HCT116 (cell line): ENCODE measurements at regions not wholly inside any gene's neighbourhood (a gene's known extent, or its start where the extent isn't known, plus 50 kb on each side); places are given as distances from the start of the nearest gene placed in this dataset.

Experiments used
- EZH2 ChIP-seq: fragments of 200-600 bp; sonication (generic); IDR thresholded peaks from 2 replicates; pipeline ENCODE4 v1.6.1; 2017; ENCODE audit warnings: antibody characterized with exemption, mixed run types
- JUND ChIP-seq: IDR thresholded peaks from 2 replicates; pipeline ENCODE4 v1.6.1; 2012
- POLR2A ChIP-seq: IDR thresholded peaks from 2 replicates; pipeline ENCODE4 v1.7.0; 2011; ENCODE audit warnings: borderline replicate concordance; ENCODE audit not compliant: insufficient read depth, insufficient read length; ENCODE audit errors: extremely low read depth
- POLR2AphosphoS5 ChIP-seq: IDR thresholded peaks from 2 replicates; pipeline ENCODE4 v1.6.1; 2011; ENCODE audit warnings: mild to moderate bottlenecking, low read depth, low read length, moderate library complexity
- SRF ChIP-seq: IDR thresholded peaks from 2 replicates; pipeline ENCODE4 v1.6.1; 2012; ENCODE audit warnings: low read depth
- TCF7L2 ChIP-seq: IDR thresholded peaks from 2 replicates; pipeline ENCODE4 v1.7.0; 2011; ENCODE audit warnings: borderline replicate concordance, inconsistent platforms; ENCODE audit not compliant: insufficient read depth, insufficient read length; ENCODE audit errors: extremely low read depth
- YY1 ChIP-seq: IDR thresholded peaks from 2 replicates; pipeline ENCODE4 v1.6.1; 2011; ENCODE audit warnings: low read length, low read depth, moderate library complexity, mild to moderate bottlenecking; ENCODE audit not compliant: insufficient replicate concordance; ENCODE audit errors: extremely low read depth
- ZNF274 ChIP-seq: fragments of 200-500 bp; sonication (Bioruptor generic); IDR thresholded peaks from 2 replicates; pipeline ENCODE4 v1.6.1; 2014; ENCODE audit warnings: mild to moderate bottlenecking, low read depth, low read length, inconsistent platforms
- TF ChIP-seq, protein P1 (sequence below), 3 experiments: fragments of 200-600 bp in 1 of 3; sonication (generic) in 1 of 3; IDR thresholded peaks in 2 of 3; conservative IDR thresholded peaks in 1 of 3; 2 replicates each; pipeline ENCODE4 v1.5.1; 2012 to 2017; ENCODE audit warnings: low read depth in 2 of 3, low read length in 2 of 3, antibody characterized with exemption in 1 of 3, borderline replicate concordance in 1 of 3, control low read depth in 1 of 3, mild to moderate bottlenecking in 1 of 3, mixed read lengths in 1 of 3, mixed run types in 1 of 3, moderate library complexity in 1 of 3; ENCODE audit not compliant: insufficient read depth in 1 of 3
- TF ChIP-seq, protein P2 (sequence below): IDR thresholded peaks from 2 replicates; pipeline ENCODE4 v1.6.1; 2012

GRCh38 chr4:62923783-62924182 lies 1485.5 kb downstream of the TECRL start:
- TF ChIP-seq, protein P1, sequence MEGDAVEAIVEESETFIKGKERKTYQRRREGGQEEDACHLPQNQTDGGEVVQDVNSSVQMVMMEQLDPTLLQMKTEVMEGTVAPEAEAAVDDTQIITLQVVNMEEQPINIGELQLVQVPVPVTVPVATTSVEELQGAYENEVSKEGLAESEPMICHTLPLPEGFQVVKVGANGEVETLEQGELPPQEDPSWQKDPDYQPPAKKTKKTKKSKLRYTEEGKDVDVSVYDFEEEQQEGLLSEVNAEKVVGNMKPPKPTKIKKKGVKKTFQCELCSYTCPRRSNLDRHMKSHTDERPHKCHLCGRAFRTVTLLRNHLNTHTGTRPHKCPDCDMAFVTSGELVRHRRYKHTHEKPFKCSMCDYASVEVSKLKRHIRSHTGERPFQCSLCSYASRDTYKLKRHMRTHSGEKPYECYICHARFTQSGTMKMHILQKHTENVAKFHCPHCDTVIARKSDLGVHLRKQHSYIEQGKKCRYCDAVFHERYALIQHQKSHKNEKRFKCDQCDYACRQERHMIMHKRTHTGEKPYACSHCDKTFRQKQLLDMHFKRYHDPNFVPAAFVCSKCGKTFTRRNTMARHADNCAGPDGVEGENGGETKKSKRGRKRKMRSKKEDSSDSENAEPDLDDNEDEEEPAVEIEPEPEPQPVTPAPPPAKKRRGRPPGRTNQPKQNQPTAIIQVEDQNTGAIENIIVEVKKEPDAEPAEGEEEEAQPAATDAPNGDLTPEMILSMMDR (IDR thresholded peaks at IDR 0.05 in 2 of 3, conservative IDR thresholded peaks at IDR 0.05 in 1 of 3; ENCODE audit: borderline replicate concordance in 1 of 3, insufficient read depth in 1 of 3, low read depth in 2 of 3, low read length in 2 of 3): no peak
- TF ChIP-seq SRF (no peak), EZH2 (no peak), POLR2AphosphoS5 (no peak), ZNF274 (no peak), YY1 (no peak), JUND (no peak), POLR2A (no peak), TCF7L2 (no peak)
- TF ChIP-seq, protein P2, sequence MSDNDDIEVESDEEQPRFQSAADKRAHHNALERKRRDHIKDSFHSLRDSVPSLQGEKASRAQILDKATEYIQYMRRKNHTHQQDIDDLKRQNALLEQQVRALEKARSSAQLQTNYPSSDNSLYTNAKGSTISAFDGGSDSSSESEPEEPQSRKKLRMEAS: no peak
